IPS-20b (cell line): ENCODE measurements at regions not wholly inside any gene's neighbourhood (a gene's known extent, or its start where the extent isn't known, plus 50 kb on each side); places are given as distances from the start of the nearest gene placed in this dataset.

Experiments
- H3K27ac ChIP-seq: one replicate; pipeline ENCODE4 v1.5.1; 2013; ENCODE audit warnings: low read length
- H3K27me3 ChIP-seq: 2 replicates; pipeline ENCODE4 v1.6.1; 2013; ENCODE audit warnings: mild to moderate bottlenecking, low read length, inconsistent platforms; ENCODE audit not compliant: insufficient read depth
- H3K36me3 ChIP-seq: 2 replicates; pipeline ENCODE4 v1.6.1; 2013; ENCODE audit warnings: low read depth, mild to moderate bottlenecking, inconsistent platforms, low read length, moderate library complexity; ENCODE audit not compliant: insufficient read depth
- H3K4me1 ChIP-seq: 2 replicates; pipeline ENCODE4 v1.6.1; 2013; ENCODE audit warnings: mild to moderate bottlenecking, control low read depth, inconsistent platforms, low read length, moderate library complexity; ENCODE audit not compliant: insufficient read depth
- H3K4me3 ChIP-seq: 2 replicates; pipeline ENCODE4 v1.5.1; 2013; ENCODE audit warnings: mild to moderate bottlenecking, low read length, inconsistent platforms
- H3K9ac ChIP-seq: 2 replicates; pipeline ENCODE4 v1.6.1; 2013; ENCODE audit warnings: low read depth, mild to moderate bottlenecking, inconsistent platforms, low read length, moderate library complexity
- H3K9me3 ChIP-seq: 2 replicates; pipeline ENCODE4 v1.6.1; 2013; ENCODE audit warnings: mild to moderate bottlenecking, low read depth, low read length, inconsistent platforms; ENCODE audit not compliant: insufficient read depth

DNA sequence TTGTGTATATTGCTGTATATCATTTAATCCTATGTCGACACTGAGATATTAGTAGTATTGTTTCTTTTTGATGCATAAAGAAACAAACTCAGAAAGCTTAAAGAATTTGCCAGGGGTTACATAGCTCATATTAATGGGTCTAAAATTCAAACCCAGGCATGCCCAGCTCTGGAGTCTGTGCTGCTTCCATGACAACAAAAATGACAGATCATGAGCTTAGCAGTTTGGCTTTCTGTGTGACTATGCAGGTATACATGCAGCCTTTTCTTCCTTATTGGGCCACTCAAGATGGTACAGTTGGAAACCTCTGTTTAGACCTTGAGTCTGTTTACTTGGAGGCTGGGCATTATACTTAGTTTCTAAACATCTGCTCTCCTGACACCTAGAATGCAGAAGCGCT, 220.5 kb upstream of the TENM4 start:
- no peak overlapping the region for H3K9ac ChIP-seq
- no peaks in the 10 kb centered on the region for H3K9me3 ChIP-seq
- H3K4me1 ChIP-seq: no peaks in the 10 kb centered on the region
- no peaks in the 10 kb centered on the region for H3K36me3 ChIP-seq
- no peak overlapping the region for H3K4me3 ChIP-seq
- no peak overlapping the region for H3K27ac ChIP-seq
- no peaks in the 10 kb centered on the region for H3K27me3 ChIP-seq

DNA sequence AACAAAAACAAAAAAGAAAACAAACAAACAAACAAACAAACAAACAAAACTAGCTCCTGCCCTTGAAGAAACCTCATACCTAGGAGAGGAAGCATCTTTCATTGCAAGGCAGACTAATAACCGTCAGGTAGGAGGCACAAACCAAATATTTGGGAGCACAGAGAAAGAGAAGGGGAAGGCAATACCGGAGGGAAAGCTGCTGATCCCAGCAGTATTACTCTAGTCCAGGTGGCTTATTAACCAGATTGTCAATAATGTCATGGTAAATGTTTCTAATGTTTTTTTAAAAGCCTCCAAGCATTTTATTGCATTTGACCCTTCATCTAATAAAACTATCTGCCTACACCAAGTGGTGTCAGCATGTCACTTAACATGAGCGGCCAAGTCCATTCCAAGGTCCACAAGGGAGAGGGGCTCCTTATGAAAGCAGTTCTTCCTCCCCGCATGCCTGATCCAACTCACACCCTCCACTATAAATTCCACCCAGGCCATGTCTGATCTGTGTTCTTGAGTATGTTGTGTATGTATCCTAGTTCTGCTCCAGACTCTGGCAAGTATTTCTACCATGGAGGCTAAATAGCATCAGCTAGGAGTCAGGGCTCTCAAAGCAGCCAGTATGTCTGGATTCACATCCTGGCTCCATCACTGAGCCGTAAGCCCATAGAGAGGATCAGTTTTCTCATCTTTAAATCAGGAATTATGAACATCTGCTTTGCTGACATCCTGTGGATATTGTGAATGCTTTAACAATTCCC, 208.1 kb upstream of the TENM4 start:
- Histone ChIP-seq H3K9me3 (no peaks in the 10 kb centered on the region), H3K4me1 (no peaks in the 10 kb centered on the region; the same call in 1 of the 2 replicates), H3K36me3 (no peaks in the 10 kb centered on the region), H3K27ac (no peak overlapping the region), H3K4me3 (no peak overlapping the region), H3K9ac (no peak overlapping the region), H3K27me3 (no peaks in the 10 kb centered on the region)

GRCh38 chr11:79637219-79637618, 196.4 kb upstream of the TENM4 start:
- H3K36me3 ChIP-seq: no peaks in the 10 kb centered on the region
- H3K9ac ChIP-seq: no peak overlapping the region
- no peaks in the 10 kb centered on the region for H3K4me1 ChIP-seq
- no peaks in the 10 kb centered on the region for H3K9me3 ChIP-seq
- H3K27ac ChIP-seq: no peak overlapping the region
- no peaks in the 10 kb centered on the region for H3K27me3 ChIP-seq
- no peak overlapping the region for H3K4me3 ChIP-seq

- H3K4me3 ChIP-seq: no peak overlapping the region
- no peaks in the 10 kb centered on the region for H3K36me3 ChIP-seq
- H3K27ac ChIP-seq: no peak overlapping the region
- H3K27me3 ChIP-seq: no peaks in the 10 kb centered on the region
- H3K9me3 ChIP-seq: no peaks in the 10 kb centered on the region
- H3K4me1 ChIP-seq: no peaks in the 10 kb centered on the region
- no peak overlapping the region for H3K9ac ChIP-seq
Observed at GRCh38 chr11:79634905-79635304, 194.1 kb upstream of the TENM4 start.

DNA sequence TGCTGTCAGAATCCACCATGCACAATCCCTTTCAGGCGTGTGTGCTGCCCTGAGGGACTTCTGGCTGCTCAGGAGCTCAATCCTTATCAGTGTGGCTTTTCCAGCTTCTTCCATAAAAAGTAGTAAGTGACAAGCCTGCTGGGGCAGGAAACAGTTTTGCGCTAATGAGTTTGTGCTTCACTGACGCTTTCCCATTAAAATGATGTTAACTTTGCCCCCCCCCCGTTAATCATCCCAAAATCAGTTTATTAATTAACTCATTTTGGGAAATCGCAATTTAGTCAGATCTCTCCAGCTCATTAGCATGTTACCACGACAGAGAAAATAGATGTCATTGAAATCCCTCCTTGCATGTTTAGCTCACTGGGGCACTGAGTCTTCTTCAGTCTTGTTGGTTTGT, 186.5 kb upstream of the TENM4 start:
- H3K27ac ChIP-seq: no peak overlapping the region
- H3K4me3 ChIP-seq: no peak overlapping the region
- no peaks in the 10 kb centered on the region for H3K9me3 ChIP-seq
- no peaks in the 10 kb centered on the region for H3K27me3 ChIP-seq
- no peaks in the 10 kb centered on the region for H3K4me1 ChIP-seq
- no peaks in the 10 kb centered on the region for H3K36me3 ChIP-seq
- no peak overlapping the region for H3K9ac ChIP-seq

GRCh38 chr11:79626135-79627075, 185.6 kb upstream of the TENM4 start:
- H3K36me3 ChIP-seq: no peaks in the 10 kb centered on the region

GRCh38 chr11:79623375-79623774, 182.5 kb upstream of the TENM4 start:
- no peak overlapping the region for H3K4me3 ChIP-seq
- H3K27me3 ChIP-seq: no peaks in the 10 kb centered on the region
- no peaks in the 10 kb centered on the region for H3K9me3 ChIP-seq
- no peaks in the 10 kb centered on the region for H3K4me1 ChIP-seq
- H3K9ac ChIP-seq: no peak overlapping the region
- H3K27ac ChIP-seq: no peak overlapping the region
- H3K36me3 ChIP-seq: no peaks in the 10 kb centered on the region

More at GRCh38 chr11:79626135-79627075, 185.6 kb upstream of the TENM4 start:
- Histone ChIP-seq H3K4me3 (no peak overlapping the region), H3K27me3 (no peaks in the 10 kb centered on the region), H3K4me1 (no peaks in the 10 kb centered on the region), H3K27ac (no peak overlapping the region), H3K9ac (no peak overlapping the region), H3K9me3 (no peaks in the 10 kb centered on the region)

- no peak overlapping the region for H3K27ac ChIP-seq
- H3K4me3 ChIP-seq: no peak overlapping the region
- H3K9ac ChIP-seq: no peak overlapping the region
- no peaks in the 10 kb centered on the region for H3K4me1 ChIP-seq
- H3K36me3 ChIP-seq: no peaks in the 10 kb centered on the region
- no peaks in the 10 kb centered on the region for H3K27me3 ChIP-seq
- H3K9me3 ChIP-seq: no peaks in the 10 kb centered on the region
Observed at GRCh38 chr11:79617561-79617960, 176.7 kb upstream of the TENM4 start.

DNA sequence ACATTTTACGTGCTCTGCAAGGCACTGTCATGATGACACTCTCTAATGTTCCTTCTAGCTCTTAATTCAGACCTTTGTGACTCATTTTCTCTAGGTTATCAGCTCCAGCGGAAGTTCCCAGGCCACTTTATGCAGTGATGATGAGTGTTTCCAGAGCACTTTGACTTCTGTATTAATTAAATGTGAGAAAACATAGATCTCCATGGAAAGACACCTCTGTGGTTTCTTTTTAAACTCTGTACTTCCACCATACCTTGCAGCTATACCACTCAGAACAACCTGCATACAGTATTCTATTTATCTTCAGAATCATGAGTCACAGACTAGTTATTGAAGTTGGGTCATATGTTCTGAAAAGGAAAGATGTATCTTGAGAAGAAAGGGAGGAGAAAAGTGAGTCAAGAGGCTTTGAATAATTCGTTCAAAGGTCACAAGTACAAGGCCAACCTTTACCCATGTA, 175.6 kb upstream of the TENM4 start:
- H3K4me1 ChIP-seq: no peaks in the 10 kb centered on the region
- no peak overlapping the region for H3K4me3 ChIP-seq
- no peaks in the 10 kb centered on the region for H3K9me3 ChIP-seq
- H3K9ac ChIP-seq: no peak overlapping the region
- no peaks in the 10 kb centered on the region for H3K36me3 ChIP-seq
- H3K27me3 ChIP-seq: no peaks in the 10 kb centered on the region
- H3K27ac ChIP-seq: no peak overlapping the region

- Histone ChIP-seq H3K27me3 (no peaks in the 10 kb centered on the region), H3K9me3 (no peaks in the 10 kb centered on the region), H3K4me3 (no peak overlapping the region), H3K27ac (no peak overlapping the region), H3K4me1 (no peaks in the 10 kb centered on the region), H3K36me3 (no peaks in the 10 kb centered on the region), H3K9ac (no peak overlapping the region)
Observed at GRCh38 chr11:79615425-79615824, 174.6 kb upstream of the TENM4 start.

DNA sequence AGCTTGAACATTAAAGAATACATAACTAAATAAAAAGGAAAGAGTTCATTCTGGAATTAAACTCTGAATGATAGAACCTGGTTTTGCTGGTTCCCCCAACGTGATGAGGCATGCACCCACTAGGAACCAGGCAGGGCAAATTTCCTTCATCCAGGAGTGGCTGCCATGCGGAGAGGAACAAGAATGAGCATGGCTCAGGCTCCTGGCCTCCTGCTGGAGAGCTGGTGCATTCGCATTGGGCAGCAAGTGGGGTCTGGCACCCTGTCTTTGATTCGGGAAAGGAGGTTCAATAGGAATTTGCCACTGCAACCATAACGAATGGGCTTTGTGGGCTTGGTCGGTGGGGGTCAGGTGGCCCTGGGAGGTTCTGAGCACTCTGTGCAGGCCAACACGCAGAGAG, 169.8 kb upstream of the TENM4 start:
- H3K4me3 ChIP-seq: no peak overlapping the region
- H3K9ac ChIP-seq: no peak overlapping the region
- H3K27me3 ChIP-seq: no peaks in the 10 kb centered on the region
- no peaks in the 10 kb centered on the region for H3K9me3 ChIP-seq
- no peaks in the 10 kb centered on the region for H3K4me1 ChIP-seq
- H3K27ac ChIP-seq: no peak overlapping the region
- no peaks in the 10 kb centered on the region for H3K36me3 ChIP-seq

DNA sequence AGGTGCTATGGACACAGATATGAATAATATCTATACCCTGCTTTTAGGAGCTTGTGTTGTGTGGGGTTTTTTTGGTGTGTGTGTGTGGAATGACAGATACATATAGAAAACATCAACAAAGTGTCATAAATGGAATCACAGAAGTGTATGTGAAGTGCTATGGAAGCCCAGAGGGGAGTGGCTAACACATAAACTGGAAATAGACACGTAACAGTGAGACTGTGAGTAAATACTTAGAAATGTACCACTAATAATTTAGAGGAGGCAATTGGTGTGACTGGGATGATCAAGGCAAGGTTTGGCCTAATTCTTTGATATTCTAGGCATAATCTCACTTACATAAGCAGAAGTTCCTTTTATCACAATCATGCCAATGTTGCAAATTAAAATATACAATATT, 169.3 kb upstream of the TENM4 start:
- H3K27me3 ChIP-seq: no peaks in the 10 kb centered on the region
- H3K27ac ChIP-seq: no peak overlapping the region
- no peaks in the 10 kb centered on the region for H3K9me3 ChIP-seq
- no peak overlapping the region for H3K9ac ChIP-seq
- H3K4me1 ChIP-seq: no peaks in the 10 kb centered on the region
- H3K4me3 ChIP-seq: no peak overlapping the region
- H3K36me3 ChIP-seq: no peaks in the 10 kb centered on the region
